Osteocyte (in vitro differentiated cells): ENCODE measurements at regions not wholly inside any gene's neighbourhood (a gene's known extent, or its start where the extent isn't known, plus 50 kb on each side); places are given as distances from the start of the nearest gene placed in this dataset.

Experiments
- DNase-seq: peaks from one replicate; pipeline ENCODE4 v3.0.0; 2021; ENCODE audit warnings: mixed read lengths; ENCODE audit not compliant: unreplicated experiment; ENCODE audit errors: extremely low spot score
- H3K27ac Mint-ChIP-seq: one replicate; pipeline ENCODE4 v1.8.0; 2021; ENCODE audit warnings: mild to moderate bottlenecking, mixed read lengths; ENCODE audit not compliant: unreplicated experiment
- H3K27me3 Mint-ChIP-seq: one replicate; pipeline ENCODE4 v1.8.0; 2021; ENCODE audit warnings: mixed read lengths; ENCODE audit not compliant: unreplicated experiment
- H3K36me3 Mint-ChIP-seq: one replicate; pipeline ENCODE4 v1.8.0; 2021; ENCODE audit warnings: mixed read lengths; ENCODE audit not compliant: unreplicated experiment
- H3K4me1 Mint-ChIP-seq: one replicate; pipeline ENCODE4 v1.8.0; 2021; ENCODE audit warnings: mixed read lengths; ENCODE audit not compliant: unreplicated experiment
- H3K4me3 Mint-ChIP-seq: one replicate; pipeline ENCODE4 v1.8.0; 2021; ENCODE audit warnings: mild to moderate bottlenecking, moderate library complexity, mixed read lengths; ENCODE audit not compliant: unreplicated experiment
- H3K9me3 Mint-ChIP-seq: one replicate; pipeline ENCODE4 v1.8.0; 2021; ENCODE audit warnings: mixed read lengths; ENCODE audit not compliant: unreplicated experiment
- TF ChIP-seq, protein P1 (sequence below): fragments of 200-600 bp; sonication (generic); IDR thresholded peaks from 2 replicates; pipeline ENCODE4 v1.5.0; 2021; ENCODE audit warnings: antibody characterized with exemption, mild to moderate bottlenecking, moderate library complexity

DNA sequence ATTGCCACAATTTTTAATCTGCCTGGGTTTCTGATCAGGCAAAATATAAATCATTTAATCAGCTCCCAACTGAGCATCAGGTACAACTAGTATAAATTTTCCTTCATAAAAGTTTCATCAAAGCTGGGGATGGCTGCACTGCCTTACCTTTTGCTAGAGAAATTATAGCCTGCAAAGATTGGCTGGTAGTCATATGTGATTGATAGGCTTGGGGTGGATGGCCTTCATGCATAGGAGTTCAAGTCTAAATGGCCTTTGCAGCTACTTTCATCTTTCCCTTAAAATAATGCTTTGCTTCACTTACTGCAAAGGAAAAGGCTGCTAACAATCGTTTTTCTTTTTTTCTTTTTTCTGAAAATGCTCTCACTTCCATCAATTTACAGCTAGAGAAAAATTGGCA is 739.7 kb downstream of the CENPC start:
- Mint-ChIP-seq H3K36me3 (no peaks in the 10 kb centered on the region), H3K27me3 (no peaks in the 10 kb centered on the region), H3K4me1 (no peaks in the 10 kb centered on the region), H3K9me3 (peaks cover 7% of the 10 kb centered on the region), H3K4me3 (no peak overlapping the region), H3K27ac (no peak overlapping the region)
- TF ChIP-seq, protein P1, sequence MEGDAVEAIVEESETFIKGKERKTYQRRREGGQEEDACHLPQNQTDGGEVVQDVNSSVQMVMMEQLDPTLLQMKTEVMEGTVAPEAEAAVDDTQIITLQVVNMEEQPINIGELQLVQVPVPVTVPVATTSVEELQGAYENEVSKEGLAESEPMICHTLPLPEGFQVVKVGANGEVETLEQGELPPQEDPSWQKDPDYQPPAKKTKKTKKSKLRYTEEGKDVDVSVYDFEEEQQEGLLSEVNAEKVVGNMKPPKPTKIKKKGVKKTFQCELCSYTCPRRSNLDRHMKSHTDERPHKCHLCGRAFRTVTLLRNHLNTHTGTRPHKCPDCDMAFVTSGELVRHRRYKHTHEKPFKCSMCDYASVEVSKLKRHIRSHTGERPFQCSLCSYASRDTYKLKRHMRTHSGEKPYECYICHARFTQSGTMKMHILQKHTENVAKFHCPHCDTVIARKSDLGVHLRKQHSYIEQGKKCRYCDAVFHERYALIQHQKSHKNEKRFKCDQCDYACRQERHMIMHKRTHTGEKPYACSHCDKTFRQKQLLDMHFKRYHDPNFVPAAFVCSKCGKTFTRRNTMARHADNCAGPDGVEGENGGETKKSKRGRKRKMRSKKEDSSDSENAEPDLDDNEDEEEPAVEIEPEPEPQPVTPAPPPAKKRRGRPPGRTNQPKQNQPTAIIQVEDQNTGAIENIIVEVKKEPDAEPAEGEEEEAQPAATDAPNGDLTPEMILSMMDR: no peak
- no peak for DNase-seq

DNA sequence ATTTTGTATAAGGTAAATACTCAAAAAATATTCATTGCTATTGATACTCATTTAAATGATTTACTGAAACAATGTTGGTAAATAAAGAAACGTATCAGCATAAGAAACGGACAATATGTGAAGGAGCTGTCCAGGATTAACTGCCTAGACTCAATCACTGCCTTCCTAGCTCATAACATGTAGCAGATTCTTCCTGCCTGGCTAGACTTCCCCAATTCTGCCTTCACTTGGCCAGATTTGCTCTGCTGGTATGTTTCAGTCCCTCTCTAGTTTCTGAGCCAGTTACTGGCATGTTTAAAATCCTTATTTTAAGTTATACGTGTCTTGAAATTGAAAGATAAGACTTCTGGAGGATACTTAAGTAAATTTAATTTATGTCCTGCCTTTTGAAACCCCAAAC is 740.3 kb downstream of the CENPC start:
- TF ChIP-seq, protein P1: no peak
- no peaks in the 10 kb centered on the region for H3K36me3 Mint-ChIP-seq
- H3K9me3 Mint-ChIP-seq: peaks cover 7% of the 10 kb centered on the region
- H3K4me1 Mint-ChIP-seq: no peaks in the 10 kb centered on the region
- no peaks in the 10 kb centered on the region for H3K27me3 Mint-ChIP-seq
- H3K27ac Mint-ChIP-seq: no peak overlapping the region
- no peak overlapping the region for H3K4me3 Mint-ChIP-seq
- DNase-seq: no peak

DNA sequence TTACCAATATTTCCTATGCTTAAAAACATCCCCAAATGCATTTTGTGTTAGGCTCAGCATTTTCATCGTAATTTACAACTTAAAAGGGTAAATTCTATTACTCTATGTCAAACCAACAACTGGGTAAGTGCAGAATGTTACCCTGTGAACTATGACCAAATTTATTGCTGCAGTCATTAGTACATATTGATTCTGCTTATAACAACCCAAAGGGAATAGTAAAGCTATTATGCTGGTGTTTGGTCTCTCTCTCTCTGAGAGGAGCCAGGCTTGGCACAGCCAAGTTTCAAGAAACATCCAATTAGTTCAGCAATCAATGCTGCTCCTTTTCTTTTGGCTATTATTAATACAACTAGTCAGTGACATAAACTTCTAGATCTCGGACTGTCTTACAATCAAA is 747.7 kb downstream of the CENPC start:
- H3K27ac Mint-ChIP-seq: no peak overlapping the region
- no peaks in the 10 kb centered on the region for H3K36me3 Mint-ChIP-seq
- DNase-seq: no peak
- no peaks in the 10 kb centered on the region for H3K27me3 Mint-ChIP-seq
- no peak overlapping the region for H3K4me3 Mint-ChIP-seq
- peaks cover 7% of the 10 kb centered on the region for H3K9me3 Mint-ChIP-seq
- no peaks in the 10 kb centered on the region for H3K4me1 Mint-ChIP-seq
- TF ChIP-seq, protein P1: no peak

DNA sequence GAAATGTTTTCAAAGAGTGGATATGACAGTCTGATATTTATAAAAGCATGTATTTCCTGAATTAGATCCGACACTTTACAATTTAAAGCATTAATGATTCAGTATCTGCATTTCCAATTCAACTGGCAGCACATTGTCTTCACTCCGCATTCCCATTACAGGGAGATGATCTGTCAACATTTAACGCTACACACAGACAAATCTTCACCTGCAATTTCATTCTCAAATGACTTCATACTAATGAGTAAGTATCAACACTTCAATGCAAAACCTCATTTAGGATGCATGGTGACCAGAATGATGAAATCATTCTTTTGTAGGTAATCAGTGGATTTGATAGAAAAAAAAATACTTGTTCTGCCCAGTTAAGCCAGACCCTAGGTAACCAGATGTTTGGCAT is 749.6 kb downstream of the CENPC start:
- Mint-ChIP-seq H3K4me3 (no peak overlapping the region), H3K36me3 (no peaks in the 10 kb centered on the region), H3K9me3 (peaks cover 4% of the 10 kb centered on the region), H3K4me1 (peaks cover 10% of the 10 kb centered on the region), H3K27me3 (no peaks in the 10 kb centered on the region), H3K27ac (no peak overlapping the region)
- no peak for DNase-seq
- TF ChIP-seq, protein P1: no peak

DNA sequence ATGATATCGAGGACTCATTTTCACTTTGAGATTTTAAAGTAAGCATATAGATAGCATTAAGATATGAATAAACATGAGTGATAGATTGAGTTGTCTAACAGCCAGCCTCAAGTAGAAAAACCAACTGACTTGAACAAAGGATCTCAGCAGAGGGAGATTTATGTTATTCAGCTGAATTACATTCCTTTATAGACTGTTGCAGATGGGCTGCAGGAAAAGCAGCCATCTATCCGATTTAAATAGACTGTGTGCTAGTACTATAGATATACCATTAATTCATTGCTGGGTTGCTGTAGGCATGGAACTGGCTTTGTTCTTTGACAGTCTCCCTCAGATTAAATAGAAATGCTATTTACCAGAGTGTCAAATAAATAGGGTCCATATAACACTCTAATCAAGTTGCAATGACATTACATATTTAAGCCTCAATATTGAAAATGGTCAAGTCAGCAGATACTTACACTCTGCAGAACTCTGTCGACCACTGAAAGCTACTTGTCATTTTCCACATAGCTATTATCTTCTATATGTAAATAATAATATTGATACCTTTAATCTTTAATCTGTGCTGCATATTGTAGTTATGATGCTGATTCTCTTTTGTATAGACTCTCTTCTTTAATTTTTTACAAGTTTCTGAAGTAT is 750.8 kb downstream of the CENPC start:
- no peak for DNase-seq
- Mint-ChIP-seq H3K36me3 (no peaks in the 10 kb centered on the region), H3K4me3 (no peak overlapping the region), H3K9me3 (peaks cover 7% of the 10 kb centered on the region), H3K27me3 (no peaks in the 10 kb centered on the region), H3K27ac (no peak overlapping the region), H3K4me1 (peaks cover 13% of the 10 kb centered on the region)
- TF ChIP-seq, protein P1: no peak
